ENCODE measurements at regions not wholly inside any gene's neighbourhood (a gene's known extent, or its start where the extent isn't known, plus 50 kb on each side); places are given as distances from the start of the nearest gene placed in this dataset.

- TF ChIP-seq, protein P1, sequence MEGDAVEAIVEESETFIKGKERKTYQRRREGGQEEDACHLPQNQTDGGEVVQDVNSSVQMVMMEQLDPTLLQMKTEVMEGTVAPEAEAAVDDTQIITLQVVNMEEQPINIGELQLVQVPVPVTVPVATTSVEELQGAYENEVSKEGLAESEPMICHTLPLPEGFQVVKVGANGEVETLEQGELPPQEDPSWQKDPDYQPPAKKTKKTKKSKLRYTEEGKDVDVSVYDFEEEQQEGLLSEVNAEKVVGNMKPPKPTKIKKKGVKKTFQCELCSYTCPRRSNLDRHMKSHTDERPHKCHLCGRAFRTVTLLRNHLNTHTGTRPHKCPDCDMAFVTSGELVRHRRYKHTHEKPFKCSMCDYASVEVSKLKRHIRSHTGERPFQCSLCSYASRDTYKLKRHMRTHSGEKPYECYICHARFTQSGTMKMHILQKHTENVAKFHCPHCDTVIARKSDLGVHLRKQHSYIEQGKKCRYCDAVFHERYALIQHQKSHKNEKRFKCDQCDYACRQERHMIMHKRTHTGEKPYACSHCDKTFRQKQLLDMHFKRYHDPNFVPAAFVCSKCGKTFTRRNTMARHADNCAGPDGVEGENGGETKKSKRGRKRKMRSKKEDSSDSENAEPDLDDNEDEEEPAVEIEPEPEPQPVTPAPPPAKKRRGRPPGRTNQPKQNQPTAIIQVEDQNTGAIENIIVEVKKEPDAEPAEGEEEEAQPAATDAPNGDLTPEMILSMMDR (optimal IDR thresholded peaks at IDR 0.05 in 1 of 3, IDR thresholded peaks at IDR 0.05 in 1 of 3, conservative IDR thresholded peaks at IDR 0.05 in 1 of 3; ENCODE audit: extremely low read depth in 1 of 3, insufficient read depth in 2 of 3, low read length in 3 of 3) = no peak
- TF ChIP-seq EZH2 (IDR thresholded peaks at IDR 0.05; ENCODE audit: low read length) = no peak
These were observed 936.1 kb upstream of the NR2F2 start for GRCh38 chr15:95394186-95395067.

Data from keratinocyte (primary cell).